GM23338 (cell line): ENCODE measurements at regions not wholly inside any gene's neighbourhood (a gene's known extent, or its start where the extent isn't known, plus 50 kb on each side); places are given as distances from the start of the nearest gene placed in this dataset.
"Not testable (repeated sequence)": the region's sequence is repeated elsewhere in the genome, so short reads cannot be mapped to it uniquely, and the experiment has no call there.

Source experiments
- ATAC-seq: fragments of 200-7000 bp; cut with Tn5 transposase; 3 replicates; pipeline ENCODE4 v1.9.1; 2020
- DNase-seq: peaks from one replicate; pipeline ENCODE4 v3.0.0-alpha.2; 2015; ENCODE audit warnings: low spot score
- H2AFZ ChIP-seq: fragments of 200-600 bp; sonication (generic); 2 replicates; pipeline ENCODE4 v1.8.0; 2016; ENCODE audit warnings: antibody characterized with exemption, mild to moderate bottlenecking, moderate library complexity
- H3F3A ChIP-seq: fragments of 200-600 bp; sonication (generic); replicated peaks from 2 replicates; pipeline ENCODE4 v1.8.0; 2017; ENCODE audit warnings: antibody characterized with exemption, mixed run types, low read depth
- H3K27ac ChIP-seq: fragments of 200-600 bp; sonication (generic); 2 replicates; pipeline ENCODE4 v1.6.1; 2016; ENCODE audit warnings: low read depth
- H3K27me3 ChIP-seq: fragments of 200-600 bp; sonication (generic); 2 replicates; pipeline ENCODE4 v1.8.0; 2016; ENCODE audit warnings: mild to moderate bottlenecking, mixed run types, moderate library complexity; ENCODE audit not compliant: insufficient read depth
- H3K36me3 ChIP-seq: fragments of 200-600 bp; sonication (generic); 2 replicates; pipeline ENCODE4 v1.8.0; 2016; ENCODE audit warnings: mild to moderate bottlenecking; ENCODE audit not compliant: insufficient read depth
- H3K4me1 ChIP-seq: fragments of 200-600 bp; sonication (generic); 2 replicates; pipeline ENCODE4 v1.8.0; 2016; ENCODE audit warnings: mild to moderate bottlenecking, moderate library complexity; ENCODE audit not compliant: insufficient read depth
- H3K4me2 ChIP-seq: fragments of 200-600 bp; sonication (generic); 2 replicates; pipeline ENCODE4 v1.7.1; 2017; ENCODE audit warnings: mixed run types
- H3K4me3 ChIP-seq: fragments of 200-600 bp; sonication (generic); 2 replicates; pipeline ENCODE4 v1.6.1; 2016; ENCODE audit warnings: mixed run types
- H3K79me2 ChIP-seq: fragments of 200-600 bp; sonication (generic); replicated peaks from 2 replicates; pipeline ENCODE4 v1.8.0; 2017; ENCODE audit warnings: mild to moderate bottlenecking; ENCODE audit not compliant: insufficient read depth
- H3K9me2 ChIP-seq: fragments of 200-600 bp; sonication (generic); 2 replicates; pipeline ENCODE4 v1.8.0; 2017; ENCODE audit not compliant: insufficient read depth
- H4K20me1 ChIP-seq: fragments of 200-600 bp; sonication (generic); replicated peaks from 2 replicates; pipeline ENCODE4 v1.8.0; 2017; ENCODE audit warnings: mild to moderate bottlenecking; ENCODE audit not compliant: insufficient read depth
- H3K27ac Mint-ChIP-seq: 2 replicates; pipeline ENCODE4 v1.8.0; 2020; ENCODE audit warnings: inconsistent platforms, mild to moderate bottlenecking, moderate library complexity, mixed read lengths
- H3K27me3 Mint-ChIP-seq: 3 replicates; pipeline ENCODE4 v1.8.0; 2022; ENCODE audit warnings: low read depth, mild to moderate bottlenecking, moderate library complexity, mixed read lengths, inconsistent platforms; ENCODE audit not compliant: insufficient read depth, poor library complexity
- H3K36me3 Mint-ChIP-seq: 3 replicates; pipeline ENCODE4 v1.8.0; 2021; ENCODE audit warnings: low read depth, mild to moderate bottlenecking, inconsistent platforms, moderate library complexity, mixed read lengths
- H3K4me1 Mint-ChIP-seq: 3 replicates; pipeline ENCODE4 v1.8.0; 2020; ENCODE audit warnings: mild to moderate bottlenecking, inconsistent platforms, mixed read lengths
- H3K4me3 Mint-ChIP-seq: 3 replicates; pipeline ENCODE4 v1.8.0; 2021; ENCODE audit warnings: moderate library complexity, mild to moderate bottlenecking, inconsistent platforms, mixed read lengths
- H3K9me3 Mint-ChIP-seq: 3 replicates; pipeline ENCODE4 v1.8.0; 2020; ENCODE audit warnings: moderate library complexity, mild to moderate bottlenecking, inconsistent platforms, mixed read lengths
- CREB1 ChIP-seq: fragments of 250-450 bp; sonication (Bioruptor Pico); IDR thresholded peaks from 2 replicates; pipeline ENCODE4 v1.5.0; 2020; ENCODE audit warnings: low read depth, mild to moderate bottlenecking, moderate library complexity
- ETS1 ChIP-seq: IDR thresholded peaks from 2 replicates; pipeline ENCODE4 v1.6.1; 2016; ENCODE audit warnings: antibody characterized with exemption
- EZH2 ChIP-seq: fragments of 200-600 bp; sonication (generic); IDR thresholded peaks from one replicate; pipeline ENCODE4 v1.8.0; 2017; ENCODE audit warnings: antibody characterized with exemption, mild to moderate bottlenecking, low read depth; ENCODE audit not compliant: unreplicated experiment
- EZH2phosphoT487 ChIP-seq: fragments of 200-600 bp; sonication (generic); IDR thresholded peaks from one replicate; pipeline ENCODE4 v1.8.1; 2018; ENCODE audit warnings: antibody characterized with exemption; ENCODE audit not compliant: unreplicated experiment
- JUNB ChIP-seq: IDR thresholded peaks from one replicate; pipeline ENCODE4 v1.6.1; 2016; ENCODE audit warnings: antibody characterized with exemption; ENCODE audit not compliant: unreplicated experiment
- NANOG ChIP-seq: IDR thresholded peaks from 2 replicates; pipeline ENCODE4 v1.6.1; 2016; ENCODE audit warnings: antibody characterized with exemption, borderline replicate concordance
- POLR2AphosphoS5 ChIP-seq: IDR thresholded peaks from 2 replicates; pipeline ENCODE4 v1.6.1; 2016; ENCODE audit warnings: antibody characterized with exemption, low read depth
- REST ChIP-seq: IDR thresholded peaks from one replicate; pipeline ENCODE4 v1.6.1; 2018; ENCODE audit warnings: antibody characterized with exemption; ENCODE audit not compliant: unreplicated experiment
- STAT1 ChIP-seq: IDR thresholded peaks from one replicate; pipeline ENCODE4 v1.6.1; 2016; ENCODE audit warnings: antibody characterized with exemption; ENCODE audit not compliant: unreplicated experiment
- ZNF114 ChIP-seq: fragments of 250-450 bp; sonication (Bioruptor Pico); IDR thresholded peaks from 2 replicates; pipeline ENCODE4 v1.5.0; 2020; ENCODE audit warnings: mild to moderate bottlenecking, moderate library complexity
- ZNF331 ChIP-seq: fragments of 250-450 bp; sonication (Bioruptor Pico); IDR thresholded peaks from 2 replicates; pipeline ENCODE4 v1.5.0; 2020; ENCODE audit warnings: low read depth, mild to moderate bottlenecking, moderate library complexity
- ZNF462 ChIP-seq: fragments of 250-450 bp; sonication (Bioruptor Pico); IDR thresholded peaks from 2 replicates; pipeline ENCODE4 v1.5.0; 2020; ENCODE audit warnings: mild to moderate bottlenecking, moderate library complexity

- H3K36me3 Mint-ChIP-seq, H3K4me3 ChIP-seq, H3K27me3 ChIP-seq, H3K27ac Mint-ChIP-seq, H3K4me3 Mint-ChIP-seq, H3K4me1 Mint-ChIP-seq, H3K27me3 Mint-ChIP-seq, H3K27ac ChIP-seq, H3F3A ChIP-seq, H3K79me2 ChIP-seq, H3K36me3 ChIP-seq, H4K20me1 ChIP-seq, H3K4me1 ChIP-seq, H3K4me2 ChIP-seq, H3K9me2 ChIP-seq, H3K9me3 Mint-ChIP-seq, H2AFZ ChIP-seq, ATAC-seq, DNase-seq: not testable (repeated sequence)
Observed at GRCh38 chr4:82115183-82115582, 258.6 kb downstream of the HNRNPD start.

- no peak overlapping the region; the same call in 1 of the 2 replicates for H2AFZ ChIP-seq
- no peak overlapping the region for H3K4me3 Mint-ChIP-seq
- no peaks in the 10 kb centered on the region for H4K20me1 ChIP-seq
- H3K36me3 ChIP-seq = no peaks in the 10 kb centered on the region
- no peak for DNase-seq
- H3K27me3 Mint-ChIP-seq = no peaks in the 10 kb centered on the region
- H3F3A ChIP-seq = no peaks in the 10 kb centered on the region
- no peaks in the 10 kb centered on the region for H3K27me3 ChIP-seq
- H3K4me3 ChIP-seq = no peak overlapping the region
- H3K27ac Mint-ChIP-seq = no peak overlapping the region
- H3K27ac ChIP-seq = no peak overlapping the region
- H3K9me2 ChIP-seq = no peaks in the 10 kb centered on the region
- H3K4me2 ChIP-seq = no peak overlapping the region
- no peak for ATAC-seq
- H3K36me3 Mint-ChIP-seq = no peaks in the 10 kb centered on the region
- no peaks in the 10 kb centered on the region for H3K79me2 ChIP-seq
- no peaks in the 10 kb centered on the region; the same call in 1 of the 2 replicates for H3K4me1 ChIP-seq
- H3K4me1 Mint-ChIP-seq = peaks cover 2% of the 10 kb centered on the region; the same call in 1 of the 3 replicates
- no peaks in the 10 kb centered on the region; the same call in 2 of the 3 replicates for H3K9me3 Mint-ChIP-seq
- TF ChIP-seq CREB1 (CRISPR knock-in tag) = no peak
- TF ChIP-seq NANOG = no peak
- no peak for TF ChIP-seq ETS1
- no peak for TF ChIP-seq JUNB
- no peak for TF ChIP-seq ZNF462 (CRISPR knock-in tag)
- TF ChIP-seq ZNF331 (CRISPR knock-in tag) = no peak
- TF ChIP-seq POLR2AphosphoS5 = no peak
- TF ChIP-seq STAT1 = no peak
- no peak for TF ChIP-seq EZH2phosphoT487
- TF ChIP-seq REST = no peak
- TF ChIP-seq ZNF114 (CRISPR knock-in tag) = no peak
- TF ChIP-seq EZH2 = no peak
Observed at GRCh38 chr4:82108506-82108905, 265.3 kb downstream of the HNRNPD start.
